GM12878 (cell line): ENCODE measurements at regions not wholly inside any gene's neighbourhood (a gene's known extent, or its start where the extent isn't known, plus 50 kb on each side); places are given as distances from the start of the nearest gene placed in this dataset.

Source experiments
- ATAC-seq: fragments of 200-7000 bp; cut with Tn5 transposase; 3 replicates; pipeline ENCODE4 v1.9.1; 2020; ENCODE audit warnings: mild to moderate bottlenecking, moderate library complexity
- BruUV-seq: library from RNA; stranded (reverse); fragments of 400-500 nt; replicated peaks from 2 replicates; lab custom pipeline; 2021; lab: Mats Ljungman, UMichigan
- CTCF ChIA-PET: fragments of 300-600 bp; sonication (Branson Sonifier 250); formaldehyde crosslinking; extraction: SDS; loops from one replicate; lab custom pipeline; 2021; ENCODE audit warnings: inconsistent platforms; lab: Yijun Ruan, JAX
- POLR2A ChIA-PET: fragments of 350-600 bp; formaldehyde crosslinking; extraction: SDS; loops from one replicate; lab custom pipeline; 2021; ENCODE audit warnings: inconsistent platforms; lab: Charles Lee
- RAD21 ChIA-PET: fragments of 300-600 bp; sonication (Branson Sonifier 250); formaldehyde crosslinking; loops from one replicate; lab custom pipeline; 2023; ENCODE audit warnings: antibody characterized with exemption; ENCODE audit not compliant: unreplicated experiment; lab: Charles Lee
- SMC1A ChIA-PET: fragments of 300-600 bp; sonication (Branson Sonifier 250); formaldehyde crosslinking; loops from one replicate; lab custom pipeline; 2023; ENCODE audit not compliant: unreplicated experiment, uncharacterized antibody; lab: Charles Lee
- DNase-seq: peaks from one replicate; pipeline ENCODE4 v3.0.0-alpha.2; 2011; ENCODE audit warnings: low read depth, low spot score
- FAIRE-seq: peaks from 3 replicates; lab custom pipeline; 2011; peaks lifted over from hg19 to GRCh38; lab: Jason Lieb, UNC
- H2AFZ ChIP-seq: 2 replicates; pipeline ENCODE4 v1.6.0; 2011; ENCODE audit warnings: low read depth, low read length, control low read depth; ENCODE audit not compliant: control insufficient read depth
- H3K27ac ChIP-seq: 2 replicates; pipeline ENCODE4 v1.5.1; 2011; ENCODE audit warnings: control low read depth; ENCODE audit not compliant: control insufficient read depth, insufficient read depth
- H3K27me3 ChIP-seq, 2 experiments: replicated peaks in 1 of 2; 2 replicates each; pipeline versions ENCODE4 v1.6.0 to v1.6.1; 2011; ENCODE audit warnings: low read length in 1 of 2; ENCODE audit not compliant: control insufficient read depth in 2 of 2, insufficient read depth in 2 of 2
- H3K36me3 ChIP-seq, 2 experiments: 2 replicates each; pipeline ENCODE4 v1.5.1; 2011; ENCODE audit warnings: low read length in 1 of 2; ENCODE audit not compliant: control insufficient read depth in 2 of 2, insufficient read depth in 2 of 2
- H3K4me1 ChIP-seq: 2 replicates; pipeline ENCODE4 v1.6.1; 2011; ENCODE audit warnings: mild to moderate bottlenecking, low read length, moderate library complexity, mixed read lengths; ENCODE audit not compliant: control insufficient read depth, insufficient read depth
- H3K4me2 ChIP-seq: 2 replicates; pipeline ENCODE4 v1.6.0; 2011; ENCODE audit warnings: control low read depth; ENCODE audit not compliant: control insufficient read depth, insufficient read depth
- H3K4me3 ChIP-seq: fragments of 200-600 bp; sonication (generic); 2 replicates; pipeline ENCODE4 v1.5.1; 2016
- H3K79me2 ChIP-seq: 2 replicates; pipeline ENCODE4 v1.6.0; 2011; ENCODE audit warnings: low read length; ENCODE audit not compliant: control insufficient read depth, insufficient read depth
- H3K9ac ChIP-seq: 2 replicates; pipeline ENCODE4 v1.8.0; 2011; ENCODE audit warnings: low read length, control low read depth, mixed read lengths; ENCODE audit not compliant: control insufficient read depth, insufficient read depth
- H3K9me3 ChIP-seq: replicated peaks from 3 replicates; pipeline ENCODE4 v1.5.1; 2011; ENCODE audit warnings: mild to moderate bottlenecking, low read length; ENCODE audit not compliant: control insufficient read depth, insufficient read depth
- H4K20me1 ChIP-seq: 2 replicates; pipeline ENCODE4 v1.6.0; 2011; ENCODE audit not compliant: control insufficient read depth, insufficient read depth
- BACH1 ChIP-seq: fragments of 450-650 bp; IDR thresholded peaks from 2 replicates; pipeline ENCODE4 v1.6.1; 2017; ENCODE audit warnings: mild to moderate bottlenecking, borderline replicate concordance
- BCL11A ChIP-seq: IDR thresholded peaks from 2 replicates; pipeline ENCODE4 v1.6.1; 2011; ENCODE audit warnings: low read depth, low read length
- FOXK2 ChIP-seq: fragments of 450-650 bp; IDR thresholded peaks from 2 replicates; pipeline ENCODE4 v1.6.1; 2017; ENCODE audit warnings: mild to moderate bottlenecking, moderate library complexity
- JUNB ChIP-seq: IDR thresholded peaks from 2 replicates; pipeline ENCODE4 v1.6.1; 2016; ENCODE audit warnings: antibody characterized with exemption, mild to moderate bottlenecking
- PML ChIP-seq: IDR thresholded peaks from 2 replicates; pipeline ENCODE4 v1.6.1; 2012; ENCODE audit warnings: low read length, inconsistent platforms
- POLR2AphosphoS2 ChIP-seq: IDR thresholded peaks from 2 replicates; pipeline ENCODE4 v1.6.1; 2011; ENCODE audit warnings: low read depth, mild to moderate bottlenecking, low read length, improper control_type of control experiment, moderate library complexity
- SIX5 ChIP-seq: IDR thresholded peaks from 2 replicates; pipeline ENCODE4 v1.6.1; 2011; ENCODE audit warnings: mild to moderate bottlenecking, low read depth, low read length, moderate library complexity; ENCODE audit not compliant: severe bottlenecking
- TCF7 ChIP-seq: IDR thresholded peaks from 2 replicates; pipeline ENCODE4 v1.6.1; 2014; ENCODE audit warnings: antibody characterized with exemption, borderline replicate concordance
- ZNF217 ChIP-seq: fragments of 450-650 bp; IDR thresholded peaks from 2 replicates; pipeline ENCODE4 v1.6.1; 2017; ENCODE audit warnings: antibody characterized with exemption, mild to moderate bottlenecking
- WGBS: methylation state at CpG from one replicate; pipeline ENCODE4 v1.1.6; 2016; ENCODE audit warnings: low lambda C conversion rate; ENCODE audit not compliant: insufficient replicate concordance, insufficient coverage; ENCODE audit errors: missing lambda C conversion rate; 5-methylcytosine and 5-hydroxymethylcytosine counted together
- in situ Hi-C: fragments of 300-500 bp; cut with MboI; formaldehyde crosslinking; loops from 9 replicates; pipeline ENCODE4 v1.14.3; 2018; ENCODE audit warnings: mixed read lengths
- intact Hi-C: fragments of 100-400 bp; cut with micrococcal nuclease; formaldehyde crosslinking; loops from one replicate; pipeline ENCODE4 v1.14.2; 2022; ENCODE audit not compliant: unreplicated experiment
- TF ChIP-seq, protein P1 (sequence below): fragments of 150-350 bp; IDR thresholded peaks from 2 replicates; pipeline ENCODE4 v1.6.1; 2014; ENCODE audit warnings: mild to moderate bottlenecking, low read depth, low read length
- TF ChIP-seq, protein P2 (sequence below): fragments of 450-650 bp; IDR thresholded peaks from 2 replicates; pipeline ENCODE4 v1.6.1; 2017; ENCODE audit warnings: mild to moderate bottlenecking
- TF ChIP-seq, protein P3 (sequence below): fragments of 450-650 bp; IDR thresholded peaks from 2 replicates; pipeline ENCODE4 v1.6.1; 2014; ENCODE audit warnings: mild to moderate bottlenecking
- TF ChIP-seq, protein P4 (sequence below): fragments of 450-650 bp; IDR thresholded peaks from 2 replicates; pipeline ENCODE4 v1.6.1; 2017; ENCODE audit warnings: borderline replicate concordance
- TF ChIP-seq, protein P5 (sequence below): fragments of 450-650 bp; IDR thresholded peaks from 2 replicates; pipeline ENCODE4 v1.6.1; 2018; ENCODE audit warnings: mild to moderate bottlenecking, low read depth, moderate library complexity; ENCODE audit not compliant: partially characterized antibody

DNA sequence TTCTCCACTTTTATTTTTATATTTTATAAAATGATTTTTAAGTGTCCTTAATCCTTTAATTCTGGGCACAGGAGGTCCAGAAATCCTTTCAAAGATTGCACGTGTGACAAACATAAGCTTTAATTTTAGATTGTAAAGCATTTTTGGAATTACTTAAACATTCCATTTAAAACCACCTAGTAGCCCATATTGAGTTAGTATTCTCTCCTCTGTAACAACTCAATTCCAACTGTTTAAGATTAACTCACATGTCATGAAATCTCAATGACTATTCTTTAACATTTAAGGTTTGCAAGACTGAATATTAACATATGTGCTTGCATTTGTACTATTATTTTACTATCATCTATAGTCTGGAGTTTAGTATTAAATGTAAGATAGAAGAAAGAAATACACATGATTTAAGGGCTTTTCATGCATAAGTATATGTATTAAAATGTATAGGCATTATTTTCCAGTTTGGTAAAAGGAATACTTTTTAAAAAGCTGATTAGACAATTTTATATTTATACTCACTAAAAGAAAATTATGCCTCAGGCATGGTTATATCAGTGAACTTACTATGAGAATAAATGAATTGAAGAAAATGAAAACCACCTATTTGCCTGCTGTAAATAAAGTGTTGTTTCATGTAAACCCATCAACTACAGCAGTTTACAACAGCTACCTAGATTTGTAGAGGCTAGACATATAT, 776.9 kb downstream of the SLC6A15 start (continued):
- TF ChIP-seq, protein P1, sequence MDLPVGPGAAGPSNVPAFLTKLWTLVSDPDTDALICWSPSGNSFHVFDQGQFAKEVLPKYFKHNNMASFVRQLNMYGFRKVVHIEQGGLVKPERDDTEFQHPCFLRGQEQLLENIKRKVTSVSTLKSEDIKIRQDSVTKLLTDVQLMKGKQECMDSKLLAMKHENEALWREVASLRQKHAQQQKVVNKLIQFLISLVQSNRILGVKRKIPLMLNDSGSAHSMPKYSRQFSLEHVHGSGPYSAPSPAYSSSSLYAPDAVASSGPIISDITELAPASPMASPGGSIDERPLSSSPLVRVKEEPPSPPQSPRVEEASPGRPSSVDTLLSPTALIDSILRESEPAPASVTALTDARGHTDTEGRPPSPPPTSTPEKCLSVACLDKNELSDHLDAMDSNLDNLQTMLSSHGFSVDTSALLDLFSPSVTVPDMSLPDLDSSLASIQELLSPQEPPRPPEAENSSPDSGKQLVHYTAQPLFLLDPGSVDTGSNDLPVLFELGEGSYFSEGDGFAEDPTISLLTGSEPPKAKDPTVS: no peak
- TF ChIP-seq, protein P2, sequence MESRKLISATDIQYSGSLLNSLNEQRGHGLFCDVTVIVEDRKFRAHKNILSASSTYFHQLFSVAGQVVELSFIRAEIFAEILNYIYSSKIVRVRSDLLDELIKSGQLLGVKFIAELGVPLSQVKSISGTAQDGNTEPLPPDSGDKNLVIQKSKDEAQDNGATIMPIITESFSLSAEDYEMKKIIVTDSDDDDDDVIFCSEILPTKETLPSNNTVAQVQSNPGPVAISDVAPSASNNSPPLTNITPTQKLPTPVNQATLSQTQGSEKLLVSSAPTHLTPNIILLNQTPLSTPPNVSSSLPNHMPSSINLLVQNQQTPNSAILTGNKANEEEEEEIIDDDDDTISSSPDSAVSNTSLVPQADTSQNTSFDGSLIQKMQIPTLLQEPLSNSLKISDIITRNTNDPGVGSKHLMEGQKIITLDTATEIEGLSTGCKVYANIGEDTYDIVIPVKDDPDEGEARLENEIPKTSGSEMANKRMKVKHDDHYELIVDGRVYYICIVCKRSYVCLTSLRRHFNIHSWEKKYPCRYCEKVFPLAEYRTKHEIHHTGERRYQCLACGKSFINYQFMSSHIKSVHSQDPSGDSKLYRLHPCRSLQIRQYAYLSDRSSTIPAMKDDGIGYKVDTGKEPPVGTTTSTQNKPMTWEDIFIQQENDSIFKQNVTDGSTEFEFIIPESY: no peak
- TF ChIP-seq BCL11A: no peak
- TF ChIP-seq, all 136 proteins: peak for 0

DNA sequence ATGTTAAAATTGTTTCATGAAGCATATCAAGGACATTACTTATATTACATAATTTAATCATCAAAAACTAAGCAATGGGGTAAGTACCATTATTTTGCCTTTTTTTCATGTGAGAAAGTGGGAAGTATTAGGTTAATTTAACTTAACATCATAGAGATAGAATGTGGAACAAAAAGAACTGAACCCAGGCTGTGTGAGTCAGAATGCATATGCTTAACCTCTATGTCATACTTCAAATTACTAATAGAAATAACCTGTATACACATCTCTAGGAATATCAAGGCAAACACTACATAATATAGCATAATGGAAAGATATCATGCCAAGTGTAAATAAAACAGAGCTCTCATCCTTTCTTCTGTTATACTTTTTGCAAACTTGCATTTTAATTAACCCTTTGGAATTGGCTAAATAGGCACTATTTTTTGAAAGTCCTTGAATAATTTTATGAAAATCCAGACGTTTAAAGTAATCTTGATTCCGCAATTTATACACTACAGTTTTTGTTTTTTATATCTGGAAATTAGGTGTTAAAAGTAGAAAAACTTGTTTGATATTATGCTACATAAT, 777.7 kb downstream of the SLC6A15 start:
- Histone ChIP-seq H3K4me2 (no peak overlapping the region), H3K79me2 (no peaks in the 10 kb centered on the region), H3K4me3 (no peak overlapping the region), H3K27me3 (no peaks in the 10 kb centered on the region), H3K4me1 (no peaks in the 10 kb centered on the region), H3K36me3 (no peaks in the 10 kb centered on the region), H2AFZ (no peak overlapping the region), H3K27ac (no peak overlapping the region), H3K9me3 (no peaks in the 10 kb centered on the region), H3K9ac (no peak overlapping the region), H4K20me1 (no peaks in the 10 kb centered on the region)
- BruUV-seq: no TSS peak
- intact Hi-C loops: no loop called here
- ATAC-seq (no peak), DNase-seq (no peak), FAIRE-seq (no peak)
- POLR2A ChIA-PET: no interaction called here
- in situ Hi-C loops: no loop called here
- WGBS: 22% methylated on average over 2 of the region's 2 CpGs
- CTCF ChIA-PET: no interaction called here
- SMC1A ChIA-PET: no interaction called here
- RAD21 ChIA-PET: no interaction called here
- TF ChIP-seq, protein P3, sequence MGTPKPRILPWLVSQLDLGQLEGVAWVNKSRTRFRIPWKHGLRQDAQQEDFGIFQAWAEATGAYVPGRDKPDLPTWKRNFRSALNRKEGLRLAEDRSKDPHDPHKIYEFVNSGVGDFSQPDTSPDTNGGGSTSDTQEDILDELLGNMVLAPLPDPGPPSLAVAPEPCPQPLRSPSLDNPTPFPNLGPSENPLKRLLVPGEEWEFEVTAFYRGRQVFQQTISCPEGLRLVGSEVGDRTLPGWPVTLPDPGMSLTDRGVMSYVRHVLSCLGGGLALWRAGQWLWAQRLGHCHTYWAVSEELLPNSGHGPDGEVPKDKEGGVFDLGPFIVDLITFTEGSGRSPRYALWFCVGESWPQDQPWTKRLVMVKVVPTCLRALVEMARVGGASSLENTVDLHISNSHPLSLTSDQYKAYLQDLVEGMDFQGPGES: no peak
- TF ChIP-seq SIX5: no peak
- TF ChIP-seq, protein P4, sequence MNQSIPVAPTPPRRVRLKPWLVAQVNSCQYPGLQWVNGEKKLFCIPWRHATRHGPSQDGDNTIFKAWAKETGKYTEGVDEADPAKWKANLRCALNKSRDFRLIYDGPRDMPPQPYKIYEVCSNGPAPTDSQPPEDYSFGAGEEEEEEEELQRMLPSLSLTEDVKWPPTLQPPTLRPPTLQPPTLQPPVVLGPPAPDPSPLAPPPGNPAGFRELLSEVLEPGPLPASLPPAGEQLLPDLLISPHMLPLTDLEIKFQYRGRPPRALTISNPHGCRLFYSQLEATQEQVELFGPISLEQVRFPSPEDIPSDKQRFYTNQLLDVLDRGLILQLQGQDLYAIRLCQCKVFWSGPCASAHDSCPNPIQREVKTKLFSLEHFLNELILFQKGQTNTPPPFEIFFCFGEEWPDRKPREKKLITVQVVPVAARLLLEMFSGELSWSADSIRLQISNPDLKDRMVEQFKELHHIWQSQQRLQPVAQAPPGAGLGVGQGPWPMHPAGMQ: no peak
- no peak for TF ChIP-seq JUNB
- TF ChIP-seq, protein P5, sequence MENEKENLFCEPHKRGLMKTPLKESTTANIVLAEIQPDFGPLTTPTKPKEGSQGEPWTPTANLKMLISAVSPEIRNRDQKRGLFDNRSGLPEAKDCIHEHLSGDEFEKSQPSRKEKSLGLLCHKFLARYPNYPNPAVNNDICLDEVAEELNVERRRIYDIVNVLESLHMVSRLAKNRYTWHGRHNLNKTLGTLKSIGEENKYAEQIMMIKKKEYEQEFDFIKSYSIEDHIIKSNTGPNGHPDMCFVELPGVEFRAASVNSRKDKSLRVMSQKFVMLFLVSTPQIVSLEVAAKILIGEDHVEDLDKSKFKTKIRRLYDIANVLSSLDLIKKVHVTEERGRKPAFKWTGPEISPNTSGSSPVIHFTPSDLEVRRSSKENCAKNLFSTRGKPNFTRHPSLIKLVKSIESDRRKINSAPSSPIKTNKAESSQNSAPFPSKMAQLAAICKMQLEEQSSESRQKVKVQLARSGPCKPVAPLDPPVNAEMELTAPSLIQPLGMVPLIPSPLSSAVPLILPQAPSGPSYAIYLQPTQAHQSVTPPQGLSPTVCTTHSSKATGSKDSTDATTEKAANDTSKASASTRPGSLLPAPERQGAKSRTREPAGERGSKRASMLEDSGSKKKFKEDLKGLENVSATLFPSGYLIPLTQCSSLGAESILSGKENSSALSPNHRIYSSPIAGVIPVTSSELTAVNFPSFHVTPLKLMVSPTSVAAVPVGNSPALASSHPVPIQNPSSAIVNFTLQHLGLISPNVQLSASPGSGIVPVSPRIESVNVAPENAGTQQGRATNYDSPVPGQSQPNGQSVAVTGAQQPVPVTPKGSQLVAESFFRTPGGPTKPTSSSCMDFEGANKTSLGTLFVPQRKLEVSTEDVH: no peak
- no peak for TF ChIP-seq ZNF217
- no peak for TF ChIP-seq TCF7
- no peak for TF ChIP-seq PML
- TF ChIP-seq BACH1: no peak
- no peak for TF ChIP-seq FOXK2
- no peak for TF ChIP-seq POLR2AphosphoS2
